ENCODE measurements at regions not wholly inside any gene's neighbourhood (a gene's known extent, or its start where the extent isn't known, plus 50 kb on each side); places are given as distances from the start of the nearest gene placed in this dataset.

DNA sequence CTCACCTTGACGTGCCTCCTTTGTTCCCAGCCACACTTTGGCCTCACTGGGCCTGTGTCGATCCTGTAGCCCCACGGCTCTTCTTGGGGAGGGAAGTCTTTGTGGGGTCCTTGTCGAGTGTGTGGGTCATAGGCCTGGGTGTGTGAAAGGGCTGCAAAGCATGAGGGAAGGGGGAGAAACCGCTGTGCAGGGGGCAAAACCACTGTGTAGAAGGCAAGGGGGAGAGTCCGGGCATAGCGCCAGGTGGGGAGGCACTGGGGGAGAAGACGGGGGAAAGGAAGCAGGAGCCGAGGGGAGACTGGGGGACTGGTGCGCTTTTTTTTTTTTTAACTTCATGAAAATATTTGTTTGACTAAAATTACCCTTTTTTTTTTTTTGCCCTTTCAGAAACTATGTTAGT lies 65.1 kb upstream of the RASD2 start:
- no peaks in the 10 kb centered on the region for H3K9me3 ChIP-seq (ENCODE audit: control insufficient read depth, low read length, poor library complexity, severe bottlenecking)
- H3K4me3 Mint-ChIP-seq: no peak overlapping the region
- DNase-seq (no peak), ATAC-seq (no peak)
- H3K36me3 Mint-ChIP-seq (ENCODE audit: low read depth): peaks cover 1% of the 10 kb centered on the region
- peaks cover 2% of the 10 kb centered on the region for H3K4me1 Mint-ChIP-seq
- no peak overlapping the region for H3K27ac Mint-ChIP-seq
- H3K27me3 Mint-ChIP-seq: peaks cover 36% of the 10 kb centered on the region

GRCh38 chr22:35476341-35476740 lies 64.3 kb upstream of the RASD2 start:
- H3K36me3 Mint-ChIP-seq (ENCODE audit: low read depth): peaks cover 4% of the 10 kb centered on the region
- H3K4me3 Mint-ChIP-seq: no peak overlapping the region
- ATAC-seq (no peak), DNase-seq (no peak)
- H3K4me1 Mint-ChIP-seq: peaks cover 5% of the 10 kb centered on the region
- H3K27ac Mint-ChIP-seq: no peak overlapping the region
- no peaks in the 10 kb centered on the region for H3K9me3 ChIP-seq (ENCODE audit: control insufficient read depth, low read length, poor library complexity, severe bottlenecking)
- peaks cover 44% of the 10 kb centered on the region for H3K27me3 Mint-ChIP-seq

GRCh38 chr22:35477911-35478582 lies 62.6 kb upstream of the RASD2 start:
- Mint-ChIP-seq H3K4me1 (peaks cover 5% of the 10 kb centered on the region), H3K36me3 (ENCODE audit: low read depth) (peaks cover 5% of the 10 kb centered on the region), H3K27ac (peak overlapping the region; percentile 76), H3K4me3 (no peak overlapping the region), H3K27me3 (peaks cover 57% of the 10 kb centered on the region)
- no peak for DNase-seq
- H3K9me3 ChIP-seq (ENCODE audit: control insufficient read depth, low read length, poor library complexity, severe bottlenecking): no peaks in the 10 kb centered on the region
- no peak for ATAC-seq

- no peak for ATAC-seq
- DNase-seq: no peak
- Mint-ChIP-seq H3K4me1 (peaks cover 5% of the 10 kb centered on the region), H3K27me3 (peaks cover 57% of the 10 kb centered on the region), H3K36me3 (ENCODE audit: low read depth) (peaks cover 5% of the 10 kb centered on the region), H3K27ac (peak overlapping the region; percentile 76), H3K4me3 (no peak overlapping the region)
- no peaks in the 10 kb centered on the region for H3K9me3 ChIP-seq (ENCODE audit: control insufficient read depth, low read length, poor library complexity, severe bottlenecking)
Observed at GRCh38 chr22:35478633-35479107, 62.0 kb upstream of the RASD2 start.

- Mint-ChIP-seq H3K27me3 (peaks cover 57% of the 10 kb centered on the region), H3K4me3 (no peak overlapping the region)
- no peak for ATAC-seq
Observed at GRCh38 chr22:35479359-35479758, 61.3 kb upstream of the RASD2 start.

DNA sequence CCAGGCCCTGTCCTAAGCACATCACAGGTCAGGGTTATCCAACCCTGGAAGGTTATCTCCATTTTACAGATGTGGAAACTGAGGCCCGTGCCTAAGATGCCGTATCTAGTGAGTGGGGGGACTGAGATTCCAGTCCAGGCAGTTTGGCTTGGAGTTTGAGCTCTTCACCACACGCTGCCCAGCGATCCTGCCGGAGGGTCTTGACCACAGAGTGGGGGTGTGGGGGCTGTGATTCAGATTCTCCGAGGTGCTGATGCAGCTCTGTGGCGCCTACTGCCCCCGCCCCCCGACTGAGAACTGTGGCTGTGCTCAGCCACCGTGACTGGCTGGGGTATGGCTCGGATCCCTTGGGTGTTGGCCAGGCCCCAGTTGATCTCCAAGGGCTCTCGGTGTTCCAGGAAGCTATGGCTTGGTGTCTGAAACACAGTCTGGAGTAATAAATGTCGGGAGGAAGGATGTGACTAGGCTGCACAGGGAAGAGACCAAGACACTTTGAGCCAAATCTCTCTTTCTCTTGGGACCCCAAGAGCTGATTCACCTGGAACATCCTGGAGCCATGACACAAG lies 60.6 kb upstream of the RASD2 start:
- no peak overlapping the region for H3K4me3 Mint-ChIP-seq
- no peaks in the 10 kb centered on the region for H3K9me3 ChIP-seq (ENCODE audit: control insufficient read depth, low read length, poor library complexity, severe bottlenecking)
- H3K27me3 Mint-ChIP-seq: peaks cover 56% of the 10 kb centered on the region
- H3K27ac Mint-ChIP-seq: no peak overlapping the region
- DNase-seq (no peak), ATAC-seq (no peak)
- peaks cover 5% of the 10 kb centered on the region for H3K4me1 Mint-ChIP-seq
- H3K36me3 Mint-ChIP-seq (ENCODE audit: low read depth): peaks cover 5% of the 10 kb centered on the region

More at GRCh38 chr22:35479359-35479758, 61.3 kb upstream of the RASD2 start:
- DNase-seq: no peak
- no peaks in the 10 kb centered on the region for H3K9me3 ChIP-seq (ENCODE audit: control insufficient read depth, low read length, poor library complexity, severe bottlenecking)
- Mint-ChIP-seq H3K27ac (no peak overlapping the region), H3K4me1 (peaks cover 5% of the 10 kb centered on the region), H3K36me3 (ENCODE audit: low read depth) (peaks cover 5% of the 10 kb centered on the region)

DNA sequence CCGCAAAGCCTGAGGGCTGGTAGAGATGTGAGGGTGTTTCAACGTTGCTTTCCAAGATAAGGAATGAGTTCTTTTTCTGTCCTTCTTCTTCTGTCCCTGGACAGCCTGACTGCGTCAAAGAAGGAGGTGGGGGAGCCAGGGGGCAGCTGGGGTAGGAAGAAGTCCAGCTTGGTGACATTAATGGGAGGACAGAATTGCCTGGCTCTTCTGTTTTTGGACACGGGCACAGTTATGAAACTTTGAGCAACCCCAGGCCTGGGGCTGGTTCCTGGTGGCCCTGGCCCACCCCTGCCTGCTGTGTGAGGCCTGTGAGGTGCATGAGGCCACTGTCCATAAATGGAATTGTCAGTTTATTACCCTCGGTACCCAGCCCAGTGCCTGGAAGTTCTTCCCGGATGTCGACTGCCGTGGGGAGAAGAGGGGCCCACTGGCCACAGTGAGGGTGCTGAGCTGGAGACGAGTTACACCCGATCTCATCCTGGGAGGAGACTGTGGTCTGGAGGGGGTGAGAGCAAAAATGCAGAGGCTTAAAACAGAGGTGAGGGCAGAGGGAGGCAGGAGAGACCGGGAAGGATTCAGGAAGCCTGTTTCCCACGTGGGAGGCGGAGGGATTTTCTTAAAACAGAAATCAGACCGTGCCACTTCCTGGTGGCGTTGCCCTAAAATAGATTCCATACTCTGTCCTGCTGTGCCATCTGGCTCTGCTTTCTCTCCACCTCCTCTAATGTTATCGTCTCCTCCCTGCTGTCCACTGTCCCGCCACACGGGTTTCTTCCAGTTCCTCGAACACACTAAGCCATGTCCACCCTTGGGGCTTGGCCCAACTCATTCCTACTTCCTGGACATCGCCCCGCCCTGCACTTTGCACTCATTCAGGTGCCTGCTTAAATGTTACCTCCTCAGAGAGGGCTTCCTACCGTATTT lies 59.7 kb upstream of the RASD2 start:
- DNase-seq (no peak), ATAC-seq (no peak)
- Mint-ChIP-seq H3K4me1 (peaks cover 5% of the 10 kb centered on the region), H3K27ac (no peak overlapping the region), H3K27me3 (peaks cover 57% of the 10 kb centered on the region), H3K36me3 (ENCODE audit: low read depth) (peaks cover 5% of the 10 kb centered on the region), H3K4me3 (no peak overlapping the region)
- H3K9me3 ChIP-seq (ENCODE audit: control insufficient read depth, low read length, poor library complexity, severe bottlenecking): no peaks in the 10 kb centered on the region

- H3K36me3 Mint-ChIP-seq (ENCODE audit: low read depth): peaks cover 10% of the 10 kb centered on the region
- ATAC-seq (no peak), DNase-seq (no peak)
- peaks cover 6% of the 10 kb centered on the region for H3K4me1 Mint-ChIP-seq
- H3K27me3 Mint-ChIP-seq: peaks cover 69% of the 10 kb centered on the region
- H3K4me3 Mint-ChIP-seq: no peak overlapping the region
- no peaks in the 10 kb centered on the region for H3K9me3 ChIP-seq (ENCODE audit: control insufficient read depth, low read length, poor library complexity, severe bottlenecking)
- H3K27ac Mint-ChIP-seq: no peak overlapping the region
Observed at GRCh38 chr22:35482311-35482710, 58.3 kb upstream of the RASD2 start.

GRCh38 chr22:35482974-35483373 lies 57.7 kb upstream of the RASD2 start:
- no peak for ATAC-seq

DNA sequence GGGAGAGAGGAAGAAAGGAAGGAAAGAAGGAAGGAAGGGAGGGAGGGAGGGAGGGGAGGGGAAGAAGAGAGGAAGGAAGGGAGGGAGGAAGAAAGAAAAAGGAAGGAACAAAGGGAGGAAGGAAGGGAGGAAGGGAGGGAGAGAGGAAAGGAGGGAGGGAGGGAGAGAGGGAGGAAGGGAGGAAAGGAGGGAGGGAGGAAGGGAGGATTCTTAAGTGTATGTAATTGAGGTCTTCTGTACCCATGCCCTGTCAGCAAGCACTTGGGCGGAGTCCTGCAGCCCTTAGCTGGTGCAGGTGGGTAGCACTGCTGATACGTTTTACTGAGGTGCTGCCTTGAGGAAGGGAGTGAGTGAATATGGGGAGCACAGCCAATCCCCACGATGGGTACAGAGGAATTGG lies 56.9 kb upstream of the RASD2 start:
- H3K27me3 Mint-ChIP-seq: peaks cover 66% of the 10 kb centered on the region
- H3K27ac Mint-ChIP-seq: no peak overlapping the region
- no peaks in the 10 kb centered on the region for H3K9me3 ChIP-seq (ENCODE audit: control insufficient read depth, low read length, poor library complexity, severe bottlenecking)

More at GRCh38 chr22:35482974-35483373, 57.7 kb upstream of the RASD2 start:
- H3K27me3 Mint-ChIP-seq: peaks cover 69% of the 10 kb centered on the region
- H3K9me3 ChIP-seq (ENCODE audit: control insufficient read depth, low read length, poor library complexity, severe bottlenecking): no peaks in the 10 kb centered on the region
- H3K4me3 Mint-ChIP-seq: no peak overlapping the region
- H3K27ac Mint-ChIP-seq: no peak overlapping the region
- H3K4me1 Mint-ChIP-seq: peaks cover 8% of the 10 kb centered on the region
- H3K36me3 Mint-ChIP-seq (ENCODE audit: low read depth): peaks cover 10% of the 10 kb centered on the region
- DNase-seq: no peak

GRCh38 chr22:35484651-35485556 lies 55.7 kb upstream of the RASD2 start:
- Mint-ChIP-seq H3K4me3 (no peak overlapping the region), H3K36me3 (ENCODE audit: low read depth) (peaks cover 10% of the 10 kb centered on the region), H3K27ac (no peak overlapping the region), H3K4me1 (peaks cover 8% of the 10 kb centered on the region), H3K27me3 (peaks cover 60% of the 10 kb centered on the region)
- ATAC-seq (no peak), DNase-seq (no peak)
- no peaks in the 10 kb centered on the region for H3K9me3 ChIP-seq (ENCODE audit: control insufficient read depth, low read length, poor library complexity, severe bottlenecking)

More for the DNA sequence above, 56.9 kb upstream of the RASD2 start:
- no peak for ATAC-seq
- no peak for DNase-seq
- Mint-ChIP-seq H3K4me3 (no peak overlapping the region), H3K36me3 (ENCODE audit: low read depth) (peaks cover 10% of the 10 kb centered on the region), H3K4me1 (peaks cover 8% of the 10 kb centered on the region)

- DNase-seq (no peak), ATAC-seq (no peak)
- Mint-ChIP-seq H3K4me1 (peaks cover 5% of the 10 kb centered on the region), H3K36me3 (ENCODE audit: low read depth) (peaks cover 8% of the 10 kb centered on the region), H3K27me3 (peaks cover 53% of the 10 kb centered on the region), H3K4me3 (no peak overlapping the region), H3K27ac (no peak overlapping the region)
- no peaks in the 10 kb centered on the region for H3K9me3 ChIP-seq (ENCODE audit: control insufficient read depth, low read length, poor library complexity, severe bottlenecking)
Observed at GRCh38 chr22:35486116-35486631, 54.5 kb upstream of the RASD2 start.

Data from T-helper 17 cell (primary cell).